Heart right ventricle (tissue), 16 donors: ENCODE measurements at regions not wholly inside any gene's neighbourhood (a gene's known extent, or its start where the extent isn't known, plus 50 kb on each side); places are given as distances from the start of the nearest gene placed in this dataset.

Experiments
- ATAC-seq, 8 donors: fragments of 200-7000 bp; cut with Tn5 transposase; one replicate each; pipeline ENCODE4 v1.9.1; 2020; ENCODE audit warnings: mild to moderate bottlenecking in 8 of 8, moderate library complexity in 8 of 8, moderate number of reproducible peaks in 1 of 8
- DNase-seq, 2 donors: peaks; one replicate each; pipeline ENCODE4 v3.0.0-alpha.2; 2020
- H3K27ac ChIP-seq, 10 donors: fragments of 200-600 bp; sonication (generic) in 2 of 10; one replicate each; pipeline versions ENCODE4 v1.5.0 to v1.8.0; 2020 to 2022; ENCODE audit warnings: mild to moderate bottlenecking in 3 of 10
- H3K27me3 ChIP-seq, 7 donors: fragments of 200-600 bp; one replicate each; pipeline ENCODE4 v1.8.0; 2021 to 2022; ENCODE audit warnings: mild to moderate bottlenecking in 2 of 7
- H3K36me3 ChIP-seq, 9 donors: fragments of 200-600 bp; sonication (generic) in 1 of 9; one replicate each; pipeline versions ENCODE4 v1.5.0 to v1.8.0; 2020 to 2022; ENCODE audit warnings: mild to moderate bottlenecking in 2 of 9
- H3K4me1 ChIP-seq, 9 donors: fragments of 200-600 bp; sonication (generic) in 1 of 9; one replicate each; pipeline versions ENCODE4 v1.5.0 to v1.8.0; 2020 to 2022; ENCODE audit warnings: mild to moderate bottlenecking in 4 of 9
- H3K4me3 ChIP-seq, 10 donors: fragments of 200-600 bp; sonication (generic) in 2 of 10; one replicate each; pipeline versions ENCODE4 v1.5.0 to v1.8.0; 2020 to 2022; ENCODE audit warnings: mild to moderate bottlenecking in 7 of 10, moderate library complexity in 2 of 10
- H3K9me3 ChIP-seq, 11 donors: fragments of 200-600 bp in 10 of 11; sonication (generic) in 2 of 11; one replicate each; pipeline versions ENCODE4 v1.5.0 to v1.8.0; 2013 to 2022; ENCODE audit warnings: mild to moderate bottlenecking in 2 of 11, control low read depth in 1 of 11, moderate library complexity in 1 of 11
- WGBS, 2 donors: extraction: QIAGEN DNeasy Blood & Tissue Kit; methylation state at CpG; one replicate each; pipeline ENCODE4 v1.1.7; 2013; ENCODE audit warnings: inconsistent platforms in 1 of 2; 5-methylcytosine and 5-hydroxymethylcytosine counted together
- intact Hi-C, 10 donors: fragments of 100-400 bp; cut with DNase I; formaldehyde crosslinking; loops; one replicate each; pipeline versions ENCODE4 v1.11.1 to v1.14.2; 2022
- TF ChIP-seq, protein P1 (sequence below), 9 donors: fragments of 200-600 bp; sonication (generic) in 2 of 9; IDR thresholded peaks; one replicate each; pipeline versions ENCODE4 v1.5.0 to v1.8.0; 2021 to 2022; ENCODE audit warnings: antibody characterized with exemption in 9 of 9, mild to moderate bottlenecking in 5 of 9, moderate library complexity in 1 of 9
- donor health status: Arrhythmogenic right ventricular cardiomyopathy.
- donor health status: ischemic (EF 13 %, LVEDD 7.1; RV severe dilation, severe dysfunction).
- donor health status: healthy with polysubstance abuse.
- donor health status: DM: no; HTN: yes; CAD: no.
- donor health status: DM: no; HTN: no; CAD: no.
- donor health status: ischemic (EF 25% LVEDD 6.9; RV normal size, moderate dysfunction).
- donor health status: ischemic (EF 25% LVEDD 5.7; RV mildly dilated, moderate dysfunction).
- donor health status: healthy.
- donor health status: DM: yes; HTN: yes; CAD: no.
- donor health status: Ischemic cardiomyopathy.
- donor health status: ischemic (EF 35%, LVEDD 5.7; RV mildly dilated, moderate dysfunction).
- donor health status: nonischemic (EF 11% LVEDD 7.7; RV severe dilation, severe dysfunction).
- donor health status: DM: yes; HTN: yes; CAD: no.
- donor health status: PGD.
- donor health status: ischemic (EF 29% LVEDD 5.4; RV normal size, mild dysfunction).
- donor health status: nonischemic (EF 23%, LVEDD 6.1; RV moderate dilation, normal function).

DNA sequence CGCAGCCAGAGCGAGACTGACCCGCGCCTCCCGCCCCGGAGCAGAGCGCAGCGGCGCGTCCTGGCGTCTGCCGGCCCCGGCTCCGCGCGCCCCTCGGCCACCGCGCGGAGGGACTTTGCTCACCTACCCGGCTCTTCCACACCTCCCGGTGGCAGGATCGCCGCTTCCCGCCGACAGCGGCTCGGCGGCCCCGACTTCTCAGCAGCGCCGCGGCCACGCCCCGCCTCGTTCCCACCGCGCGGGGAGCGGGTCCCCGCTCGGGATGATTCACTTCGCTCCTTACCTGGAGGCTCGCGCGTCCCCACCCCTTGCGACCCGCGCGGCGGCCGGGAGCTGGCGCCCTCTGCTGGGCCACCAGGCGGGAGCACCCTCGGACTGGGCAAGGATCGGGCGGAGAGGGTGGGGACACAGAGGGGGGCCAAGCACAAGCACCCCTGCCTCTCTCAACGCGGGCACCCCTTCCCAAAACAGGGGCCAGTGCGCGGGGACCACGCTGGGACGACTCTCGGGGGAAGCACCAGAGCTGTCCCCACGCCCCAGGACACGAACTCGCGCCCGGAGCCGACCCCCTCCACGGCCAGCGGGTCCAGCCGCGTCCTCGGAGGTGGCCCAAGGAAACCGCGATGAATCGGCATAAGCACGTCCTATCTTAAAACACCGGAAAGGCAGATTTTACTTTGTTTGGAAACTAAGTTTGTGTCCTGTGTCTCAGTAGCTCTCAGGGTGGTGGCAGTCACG, 101.0 kb upstream of the SVIL start:
- ATAC-seq (peak; percentile 87 to 95 (median 92)), DNase-seq (peak; percentile 85 to 86)
- Histone ChIP-seq H3K9me3 (no peaks in the 10 kb centered on the region), H3K4me1 (peaks cover 5 to 35% (median 21%) of the 10 kb centered on the region in 9 donors), H3K27ac (peak overlapping the region; percentile 93 to 99 (median 97)), H3K4me3 (peak overlapping the region; percentile 73 to 97 (median 90)), H3K27me3 (no peaks in the 10 kb centered on the region), H3K36me3 (no peaks in the 10 kb centered on the region)
- intact Hi-C loops = loop anchor here in 9 of 10 donors (2.0 to 10.0 kb wide), 14 partner anchors 91 to 269 kb away; partner anchors contain the start of gene SVIL (in 5 of the 9)
- 0% methylated on average over 62 to 81 of the region's 81 CpGs for WGBS, 2 donors
- TF ChIP-seq, protein P1, sequence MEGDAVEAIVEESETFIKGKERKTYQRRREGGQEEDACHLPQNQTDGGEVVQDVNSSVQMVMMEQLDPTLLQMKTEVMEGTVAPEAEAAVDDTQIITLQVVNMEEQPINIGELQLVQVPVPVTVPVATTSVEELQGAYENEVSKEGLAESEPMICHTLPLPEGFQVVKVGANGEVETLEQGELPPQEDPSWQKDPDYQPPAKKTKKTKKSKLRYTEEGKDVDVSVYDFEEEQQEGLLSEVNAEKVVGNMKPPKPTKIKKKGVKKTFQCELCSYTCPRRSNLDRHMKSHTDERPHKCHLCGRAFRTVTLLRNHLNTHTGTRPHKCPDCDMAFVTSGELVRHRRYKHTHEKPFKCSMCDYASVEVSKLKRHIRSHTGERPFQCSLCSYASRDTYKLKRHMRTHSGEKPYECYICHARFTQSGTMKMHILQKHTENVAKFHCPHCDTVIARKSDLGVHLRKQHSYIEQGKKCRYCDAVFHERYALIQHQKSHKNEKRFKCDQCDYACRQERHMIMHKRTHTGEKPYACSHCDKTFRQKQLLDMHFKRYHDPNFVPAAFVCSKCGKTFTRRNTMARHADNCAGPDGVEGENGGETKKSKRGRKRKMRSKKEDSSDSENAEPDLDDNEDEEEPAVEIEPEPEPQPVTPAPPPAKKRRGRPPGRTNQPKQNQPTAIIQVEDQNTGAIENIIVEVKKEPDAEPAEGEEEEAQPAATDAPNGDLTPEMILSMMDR (IDR thresholded peaks at IDR 0.05) = peak; percentile 90 to 98 (median 95)

DNA sequence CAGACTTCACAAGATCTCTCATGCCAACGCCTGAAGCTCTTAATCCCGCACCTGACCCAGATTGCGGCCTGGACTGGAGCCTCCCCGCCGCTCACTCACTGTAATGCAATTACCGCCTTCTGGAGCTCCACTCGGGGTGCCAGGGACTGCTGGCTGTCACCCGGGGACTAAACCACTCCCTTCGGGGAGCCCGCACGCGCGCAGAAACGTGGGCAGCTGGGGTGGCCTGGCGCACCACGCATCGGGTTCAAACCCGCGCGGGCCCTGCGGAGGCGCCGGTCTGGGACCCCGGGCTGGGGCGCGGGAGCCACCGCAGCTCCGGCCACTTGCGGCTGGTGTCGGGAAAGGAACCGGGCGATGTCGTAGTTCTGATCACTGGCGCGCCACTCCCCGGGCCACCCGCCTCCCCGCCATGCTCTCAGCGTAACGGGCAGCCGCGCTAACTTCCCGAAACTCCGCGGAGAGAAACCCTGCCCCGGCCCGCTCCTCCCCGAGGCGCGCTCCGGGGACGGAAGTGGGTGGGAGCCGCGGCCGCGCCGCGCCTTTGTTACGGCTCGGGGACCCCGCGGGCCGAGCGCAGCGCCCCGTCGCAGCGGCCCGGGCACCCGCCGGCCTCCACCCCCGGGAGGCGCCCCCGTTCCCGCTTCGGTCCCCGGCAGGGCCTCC, 100.3 kb upstream of the SVIL start:
- H3K4me1 ChIP-seq = peaks cover 5 to 29% (median 19%) of the 10 kb centered on the region in 9 donors
- no peaks in the 10 kb centered on the region for H3K36me3 ChIP-seq
- WGBS, 2 donors = 0 to 1% methylated on average over 68 to 77 of the region's 77 CpGs
- peak overlapping the region; percentile 73 to 97 (median 90) for H3K4me3 ChIP-seq
- DNase-seq = peak; percentile 77 to 78
- H3K27ac ChIP-seq = peak overlapping the region; percentile 93 to 99 (median 97)
- TF ChIP-seq, protein P1 (IDR thresholded peaks at IDR 0.05) = no peak
- ATAC-seq = peak; percentile 34 to 72 (median 50)
- intact Hi-C loops = loop anchor here in 9 of 10 donors (2.0 to 10.0 kb wide), 13 partner anchors 90 to 270 kb away; partner anchors contain the start of gene SVIL (in 5 of the 9)
- H3K9me3 ChIP-seq = no peaks in the 10 kb centered on the region
- no peaks in the 10 kb centered on the region for H3K27me3 ChIP-seq

DNA sequence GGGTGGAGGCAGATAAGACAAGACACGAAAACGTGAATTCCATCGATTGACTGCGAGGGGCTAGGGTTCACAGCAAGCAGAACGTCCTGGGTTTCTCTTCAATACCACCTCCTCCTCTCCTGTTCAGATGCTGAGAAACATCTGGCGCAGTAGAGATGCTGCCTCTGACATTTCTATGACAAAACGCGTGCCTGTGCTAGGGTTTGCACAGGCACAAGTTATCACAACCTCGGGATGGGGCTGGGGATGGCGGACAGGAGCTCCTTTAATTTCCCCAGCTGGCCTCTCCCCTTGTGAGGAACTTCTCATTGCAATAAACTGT, 99.8 kb upstream of the SVIL start:
- intact Hi-C loops = loop anchor here in 8 of 10 donors (2.0 to 10.0 kb wide), 10 partner anchors 90 to 270 kb away; partner anchors contain the start of gene SVIL (in 2 of the 8)
- peaks cover 5 to 29% (median 18%) of the 10 kb centered on the region in 9 donors for H3K4me1 ChIP-seq
- peak in 1 of 8 donors; percentile 1 for ATAC-seq

DNA sequence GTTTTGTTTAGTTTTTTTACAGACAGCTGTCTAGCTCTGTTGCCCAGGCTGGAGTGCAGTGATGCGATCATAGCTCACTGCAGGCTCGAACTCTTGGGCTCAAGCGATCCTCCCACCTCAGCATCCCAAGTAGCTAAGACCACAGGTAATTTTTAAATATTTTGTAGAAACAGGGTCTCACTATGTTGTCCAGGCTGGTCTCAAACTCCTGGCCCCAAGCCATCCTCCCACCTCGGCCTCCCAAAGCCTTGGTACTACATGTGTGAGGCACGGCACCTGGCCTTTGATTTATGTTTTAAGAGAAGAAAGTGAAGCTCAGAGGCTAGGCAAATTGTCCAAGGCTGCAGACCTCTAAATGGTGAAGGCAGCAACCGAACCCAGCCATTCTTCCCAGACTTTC, 98.6 kb upstream of the SVIL start:
- no peak for DNase-seq
- TF ChIP-seq, protein P1 (IDR thresholded peaks at IDR 0.05) = no peak
- intact Hi-C loops = loop anchor here in 8 of 10 donors (5.0 to 10.0 kb wide), 9 partner anchors 89 to 271 kb away; partner anchors contain the start of gene SVIL (in 2 of the 8)
- H3K27me3 ChIP-seq = no peaks in the 10 kb centered on the region
- no peak overlapping the region for H3K4me3 ChIP-seq
- WGBS, 2 donors = 74 to 96% methylated on average over 6 of the region's 6 CpGs
- H3K4me1 ChIP-seq = peaks cover 5 to 37% (median 18%) of the 10 kb centered on the region in 9 donors
- no peaks in the 10 kb centered on the region for H3K36me3 ChIP-seq
- no peaks in the 10 kb centered on the region for H3K9me3 ChIP-seq
- H3K27ac ChIP-seq = peak overlapping the region in 1 of 10 donors; percentile 99
- no peak for ATAC-seq

More for the DNA sequence above, 99.8 kb upstream of the SVIL start:
- H3K36me3 ChIP-seq = no peaks in the 10 kb centered on the region
- 43 to 49% methylated on average over 10 of the region's 10 CpGs for WGBS, 2 donors
- TF ChIP-seq, protein P1 (IDR thresholded peaks at IDR 0.05) = no peak
- DNase-seq = no peak
- H3K27ac ChIP-seq = peak overlapping the region; percentile 93 to 99 (median 97)
- no peaks in the 10 kb centered on the region for H3K27me3 ChIP-seq
- H3K4me3 ChIP-seq = peak overlapping the region; percentile 73 to 97 (median 90)
- H3K9me3 ChIP-seq = no peaks in the 10 kb centered on the region
